Endothelial cell of umbilical vein (primary cell): ENCODE measurements at regions not wholly inside any gene's neighbourhood (a gene's known extent, or its start where the extent isn't known, plus 50 kb on each side); places are given as distances from the start of the nearest gene placed in this dataset.

Experiments
- BruUV-seq: library from RNA; stranded (reverse); fragments of 400-500 nt; replicated peaks from 2 replicates; lab custom pipeline; 2021; lab: Mats Ljungman, UMichigan
- CTCF ChIA-PET: fragments of 300-600, 350-600 bp; sonication (Branson Sonifier 250); formaldehyde crosslinking; loops from one replicate; lab custom pipeline; 2021; ENCODE audit warnings: antibody characterized with exemption, inconsistent platforms; lab: Charles Lee
- POLR2A ChIA-PET: fragments of 300-600, 350-600 bp; sonication (Branson Sonifier 250); formaldehyde crosslinking; loops from one replicate; lab custom pipeline; 2021; ENCODE audit warnings: antibody characterized with exemption, inconsistent platforms; lab: Charles Lee
- DNase-seq: peaks from one replicate; pipeline ENCODE4 v3.0.0-alpha.2; 2011; ENCODE audit warnings: low read depth, low spot score
- FAIRE-seq: peaks from 2 replicates; lab custom pipeline; 2011; peaks lifted over from hg19 to GRCh38; lab: Jason Lieb, UNC
- H2AFZ ChIP-seq: 2 replicates; pipeline ENCODE4 v1.6.0; 2012; ENCODE audit warnings: low read depth, low read length, control low read depth, inconsistent platforms
- H3K27ac ChIP-seq: 2 replicates; pipeline ENCODE4 v1.5.1; 2011; ENCODE audit warnings: low read depth, mild to moderate bottlenecking, control low read depth, low read length, moderate library complexity; ENCODE audit not compliant: insufficient read depth
- H3K27me3 ChIP-seq, 2 experiments: 2 replicates each; pipeline versions ENCODE4 v1.6.0 to v1.6.1; 2011; ENCODE audit warnings: low read length in 2 of 2, mixed read lengths in 1 of 2; ENCODE audit not compliant: control insufficient read depth in 2 of 2, insufficient read depth in 2 of 2
- H3K36me3 ChIP-seq, 2 experiments: 2 replicates in 1 of 2; 3 replicates in 1 of 2; pipeline ENCODE4 v1.5.1; 2011; ENCODE audit warnings: low read length in 2 of 2, mild to moderate bottlenecking in 1 of 2, moderate library complexity in 1 of 2; ENCODE audit not compliant: control insufficient read depth in 2 of 2, insufficient read depth in 2 of 2; ENCODE audit errors: extremely low read depth in 1 of 2
- H3K4me1 ChIP-seq: 3 replicates; pipeline ENCODE4 v1.5.1; 2011; ENCODE audit warnings: mild to moderate bottlenecking, low read length; ENCODE audit not compliant: control insufficient read depth, insufficient read depth; ENCODE audit errors: extremely low read depth
- H3K4me2 ChIP-seq: 2 replicates; pipeline ENCODE4 v1.6.1; 2011; ENCODE audit warnings: low read length, control low read depth, mixed read lengths; ENCODE audit not compliant: insufficient read depth
- H3K4me3 ChIP-seq, 3 experiments: fragments of 200-600 bp in 1 of 3; sonication (generic), shearing (Covaris generic) in 1 of 3; replicated peaks in 1 of 3; 2 replicates each; pipeline ENCODE4 v1.5.1; 2011 to 2016; ENCODE audit warnings: control low read depth in 3 of 3, low read length in 3 of 3, mild to moderate bottlenecking in 2 of 3, inconsistent platforms in 1 of 3, low read depth in 1 of 3, moderate library complexity in 1 of 3; ENCODE audit not compliant: insufficient read depth in 1 of 3
- H3K79me2 ChIP-seq: 2 replicates; pipeline ENCODE4 v1.6.0; 2012; ENCODE audit warnings: low read length, inconsistent platforms; ENCODE audit not compliant: control insufficient read depth, insufficient read depth
- H3K9ac ChIP-seq: replicated peaks from 2 replicates; pipeline ENCODE3; 2011; ENCODE audit warnings: low read length, control low read depth; ENCODE audit not compliant: insufficient read depth; ENCODE audit errors: extremely low read depth
- H3K9me1 ChIP-seq: replicated peaks from 3 replicates; pipeline ENCODE4 v1.6.0; 2011; ENCODE audit warnings: mild to moderate bottlenecking, low read length; ENCODE audit not compliant: control insufficient read depth, insufficient read depth; ENCODE audit errors: extremely low read depth
- H3K9me3 ChIP-seq: replicated peaks from 2 replicates; pipeline ENCODE4 v1.5.1; 2012; ENCODE audit warnings: low read length, inconsistent platforms; ENCODE audit not compliant: control insufficient read depth, insufficient read depth
- H4K20me1 ChIP-seq: replicated peaks from 2 replicates; pipeline ENCODE3; 2011; ENCODE audit warnings: mild to moderate bottlenecking, low read length; ENCODE audit not compliant: control insufficient read depth, insufficient read depth; ENCODE audit errors: extremely low read depth
- EZH2 ChIP-seq: IDR thresholded peaks from 2 replicates; pipeline ENCODE4 v1.6.1; 2012; ENCODE audit warnings: borderline replicate concordance, low read depth, mild to moderate bottlenecking, moderate library complexity, low read length, inconsistent platforms; ENCODE audit not compliant: severe bottlenecking
- FOS ChIP-seq: IDR thresholded peaks from 2 replicates; pipeline ENCODE4 v1.6.1; 2011; ENCODE audit warnings: mild to moderate bottlenecking, low read length, moderate library complexity, borderline replicate concordance; ENCODE audit not compliant: insufficient read depth
- GATA2 ChIP-seq: IDR thresholded peaks from 2 replicates; pipeline ENCODE4 v1.7.0; 2011; ENCODE audit warnings: low read depth, mild to moderate bottlenecking, moderate library complexity, mixed read lengths, low read length; ENCODE audit not compliant: insufficient read length, insufficient read depth
- JUN ChIP-seq: IDR thresholded peaks from 2 replicates; pipeline ENCODE4 v1.6.1; 2011; ENCODE audit warnings: borderline replicate concordance, low read depth; ENCODE audit not compliant: insufficient read length, insufficient read depth
- MYC ChIP-seq: IDR thresholded peaks from one replicate; pipeline ENCODE4 v1.6.1; 2011; ENCODE audit warnings: mild to moderate bottlenecking, low read depth, low read length
- POLR2A ChIP-seq: IDR thresholded peaks from 2 replicates; pipeline ENCODE4 v1.6.1; 2012; ENCODE audit warnings: low read depth, mild to moderate bottlenecking, control low read depth, low read length
- POLR2AphosphoS5 ChIP-seq: IDR thresholded peaks from 2 replicates; pipeline ENCODE4 v1.6.1; 2012; ENCODE audit warnings: low read depth, mild to moderate bottlenecking, control low read depth, low read length, moderate library complexity; ENCODE audit not compliant: insufficient read depth
- dilution Hi-C: fragments of 300-500 bp; cut with MboI; formaldehyde crosslinking; loops from one replicate; pipeline ENCODE4 v1.15.0; 2019; ENCODE audit warnings: low sequenced_read_pairs; ENCODE audit not compliant: extremely low pct_ligation_motif_present
- intact Hi-C: fragments of 100-400 bp; cut with micrococcal nuclease; formaldehyde crosslinking; loops from one replicate; pipeline ENCODE4 v1.10.0; 2022
- TF ChIP-seq, protein P1 (sequence below): IDR thresholded peaks from 2 replicates; pipeline ENCODE4 v1.6.1; 2011; ENCODE audit not compliant: insufficient read depth, insufficient read length
- TF ChIP-seq, protein P2 (sequence below), 2 donors: IDR thresholded peaks; 1 replicate in 1 of 2; 2 replicates in 1 of 2; pipeline ENCODE4 v1.5.1; 2011; ENCODE audit warnings: low read length in 2 of 2, mild to moderate bottlenecking in 2 of 2, moderate library complexity in 2 of 2, control low read depth in 1 of 2, inconsistent platforms in 1 of 2, low read depth in 1 of 2; ENCODE audit not compliant: insufficient read depth in 1 of 2; ENCODE audit errors: extremely low read depth in 1 of 2

DNA sequence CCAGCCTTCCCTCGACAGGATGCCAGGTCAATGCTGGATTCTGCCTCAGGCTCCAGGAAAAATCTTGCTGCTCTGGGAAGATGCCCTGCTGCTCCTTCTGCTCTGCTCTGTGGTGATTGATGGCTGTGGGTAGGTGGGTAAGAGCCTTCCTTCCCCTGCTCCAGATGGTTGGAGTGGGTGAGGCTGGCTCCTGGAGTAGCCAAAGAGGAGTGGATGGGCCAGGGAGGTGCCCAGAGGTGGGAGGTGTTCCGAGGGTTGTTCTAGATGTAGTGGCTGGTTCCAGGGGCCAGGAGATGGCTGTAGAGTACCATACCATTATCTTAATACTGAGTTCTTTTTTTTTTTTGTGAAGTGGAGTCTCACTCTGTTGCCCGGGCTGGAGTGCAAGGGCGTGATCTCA is 99.6 kb upstream of the THY1 start:
- no peaks in the 10 kb centered on the region for H3K79me2 ChIP-seq
- H3K27me3 ChIP-seq: no peaks in the 10 kb centered on the region
- no peak overlapping the region for H3K27ac ChIP-seq
- H3K4me3 ChIP-seq: no peak overlapping the region
- no peaks in the 10 kb centered on the region for H3K9me3 ChIP-seq
- no peaks in the 10 kb centered on the region for H3K36me3 ChIP-seq
- intact Hi-C loops: no loop called here
- POLR2A ChIA-PET: no interaction called here
- no peak overlapping the region for H2AFZ ChIP-seq
- dilution Hi-C loops: no loop called here
- no peaks in the 10 kb centered on the region for H4K20me1 ChIP-seq
- H3K9me1 ChIP-seq: no peaks in the 10 kb centered on the region
- FAIRE-seq (no peak), DNase-seq (no peak)
- CTCF ChIA-PET: no interaction called here
- no peak overlapping the region for H3K9ac ChIP-seq
- TF ChIP-seq EZH2 (no peak), POLR2A (no peak), FOS (no peak), GATA2 (no peak)
- TF ChIP-seq, protein P1, sequence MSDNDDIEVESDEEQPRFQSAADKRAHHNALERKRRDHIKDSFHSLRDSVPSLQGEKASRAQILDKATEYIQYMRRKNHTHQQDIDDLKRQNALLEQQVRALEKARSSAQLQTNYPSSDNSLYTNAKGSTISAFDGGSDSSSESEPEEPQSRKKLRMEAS: no peak
- TF ChIP-seq, protein P2, sequence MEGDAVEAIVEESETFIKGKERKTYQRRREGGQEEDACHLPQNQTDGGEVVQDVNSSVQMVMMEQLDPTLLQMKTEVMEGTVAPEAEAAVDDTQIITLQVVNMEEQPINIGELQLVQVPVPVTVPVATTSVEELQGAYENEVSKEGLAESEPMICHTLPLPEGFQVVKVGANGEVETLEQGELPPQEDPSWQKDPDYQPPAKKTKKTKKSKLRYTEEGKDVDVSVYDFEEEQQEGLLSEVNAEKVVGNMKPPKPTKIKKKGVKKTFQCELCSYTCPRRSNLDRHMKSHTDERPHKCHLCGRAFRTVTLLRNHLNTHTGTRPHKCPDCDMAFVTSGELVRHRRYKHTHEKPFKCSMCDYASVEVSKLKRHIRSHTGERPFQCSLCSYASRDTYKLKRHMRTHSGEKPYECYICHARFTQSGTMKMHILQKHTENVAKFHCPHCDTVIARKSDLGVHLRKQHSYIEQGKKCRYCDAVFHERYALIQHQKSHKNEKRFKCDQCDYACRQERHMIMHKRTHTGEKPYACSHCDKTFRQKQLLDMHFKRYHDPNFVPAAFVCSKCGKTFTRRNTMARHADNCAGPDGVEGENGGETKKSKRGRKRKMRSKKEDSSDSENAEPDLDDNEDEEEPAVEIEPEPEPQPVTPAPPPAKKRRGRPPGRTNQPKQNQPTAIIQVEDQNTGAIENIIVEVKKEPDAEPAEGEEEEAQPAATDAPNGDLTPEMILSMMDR (IDR thresholded peaks at IDR 0.05; ENCODE audit: extremely low read depth in 1 of 2, insufficient read depth in 1 of 2, low read depth in 1 of 2, low read length in 2 of 2): no peak
- H3K4me1 ChIP-seq: no peaks in the 10 kb centered on the region
- H3K4me2 ChIP-seq: no peak overlapping the region
- BruUV-seq: no TSS peak

DNA sequence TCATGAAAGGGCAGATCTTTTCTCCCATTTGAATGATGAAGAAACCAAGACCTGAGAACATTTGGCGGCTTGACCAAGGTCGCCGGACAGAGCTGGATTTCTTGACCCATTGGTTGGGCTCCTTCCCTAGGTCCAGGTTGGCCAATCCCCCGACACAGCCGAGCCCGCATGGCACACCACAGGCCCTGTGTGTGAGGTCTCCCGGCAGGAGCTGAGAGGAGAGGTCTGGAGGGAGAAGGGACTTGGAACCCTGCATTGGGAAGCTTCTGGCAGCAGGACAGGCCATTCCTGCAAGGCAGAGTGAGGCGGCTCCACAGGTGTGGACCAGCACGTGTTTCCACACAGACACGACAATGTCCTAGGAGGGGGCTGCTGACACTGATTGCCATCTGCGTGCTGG is 98.6 kb upstream of the THY1 start:
- Histone ChIP-seq H2AFZ (no peak overlapping the region), H3K4me3 (no peak overlapping the region), H3K27me3 (no peaks in the 10 kb centered on the region), H3K36me3 (no peaks in the 10 kb centered on the region), H3K79me2 (no peaks in the 10 kb centered on the region), H4K20me1 (no peaks in the 10 kb centered on the region), H3K4me1 (no peaks in the 10 kb centered on the region), H3K9me1 (no peaks in the 10 kb centered on the region), H3K4me2 (no peak overlapping the region), H3K9me3 (no peaks in the 10 kb centered on the region), H3K9ac (no peak overlapping the region), H3K27ac (no peak overlapping the region)
- FAIRE-seq (no peak), DNase-seq (no peak)
- ChIA-PET CTCF (interaction anchor here (1.4 kb wide), 1 partner anchor 30 kb away, joined by 4 read pairs; no protein-coding TSS in a partner anchor), POLR2A (no interaction called here)
- dilution Hi-C loops (no loop called here), intact Hi-C loops (no loop called here)
- no TSS peak for BruUV-seq
- TF ChIP-seq POLR2AphosphoS5 (no peak), JUN (no peak), EZH2 (no peak), FOS (no peak), GATA2 (no peak), MYC (no peak), POLR2A (no peak)
- TF ChIP-seq, protein P2 (IDR thresholded peaks at IDR 0.05; ENCODE audit: extremely low read depth in 1 of 2, insufficient read depth in 1 of 2, low read depth in 1 of 2, low read length in 2 of 2): no peak
- TF ChIP-seq, protein P1: no peak
